ENCODE measurements at regions not wholly inside any gene's neighbourhood (a gene's known extent, or its start where the extent isn't known, plus 50 kb on each side); places are given as distances from the start of the nearest gene placed in this dataset.

GRCh38 chr6:56349194-56349593, 101.8 kb upstream of the COL21A1 start:
- TF ChIP-seq, protein P1, sequence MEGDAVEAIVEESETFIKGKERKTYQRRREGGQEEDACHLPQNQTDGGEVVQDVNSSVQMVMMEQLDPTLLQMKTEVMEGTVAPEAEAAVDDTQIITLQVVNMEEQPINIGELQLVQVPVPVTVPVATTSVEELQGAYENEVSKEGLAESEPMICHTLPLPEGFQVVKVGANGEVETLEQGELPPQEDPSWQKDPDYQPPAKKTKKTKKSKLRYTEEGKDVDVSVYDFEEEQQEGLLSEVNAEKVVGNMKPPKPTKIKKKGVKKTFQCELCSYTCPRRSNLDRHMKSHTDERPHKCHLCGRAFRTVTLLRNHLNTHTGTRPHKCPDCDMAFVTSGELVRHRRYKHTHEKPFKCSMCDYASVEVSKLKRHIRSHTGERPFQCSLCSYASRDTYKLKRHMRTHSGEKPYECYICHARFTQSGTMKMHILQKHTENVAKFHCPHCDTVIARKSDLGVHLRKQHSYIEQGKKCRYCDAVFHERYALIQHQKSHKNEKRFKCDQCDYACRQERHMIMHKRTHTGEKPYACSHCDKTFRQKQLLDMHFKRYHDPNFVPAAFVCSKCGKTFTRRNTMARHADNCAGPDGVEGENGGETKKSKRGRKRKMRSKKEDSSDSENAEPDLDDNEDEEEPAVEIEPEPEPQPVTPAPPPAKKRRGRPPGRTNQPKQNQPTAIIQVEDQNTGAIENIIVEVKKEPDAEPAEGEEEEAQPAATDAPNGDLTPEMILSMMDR (IDR thresholded peaks at IDR 0.05) = no peak
- TF ChIP-seq ZFX (IDR thresholded peaks at IDR 0.05; ENCODE audit: borderline replicate concordance) = no peak

All from 22Rv1 (cell line).